ENCODE measurements at regions not wholly inside any gene's neighbourhood (a gene's known extent, or its start where the extent isn't known, plus 50 kb on each side); places are given as distances from the start of the nearest gene placed in this dataset.
"Not testable (repeated sequence)": the region's sequence is repeated elsewhere in the genome, so short reads cannot be mapped to it uniquely, and the experiment has no call there.

DNA sequence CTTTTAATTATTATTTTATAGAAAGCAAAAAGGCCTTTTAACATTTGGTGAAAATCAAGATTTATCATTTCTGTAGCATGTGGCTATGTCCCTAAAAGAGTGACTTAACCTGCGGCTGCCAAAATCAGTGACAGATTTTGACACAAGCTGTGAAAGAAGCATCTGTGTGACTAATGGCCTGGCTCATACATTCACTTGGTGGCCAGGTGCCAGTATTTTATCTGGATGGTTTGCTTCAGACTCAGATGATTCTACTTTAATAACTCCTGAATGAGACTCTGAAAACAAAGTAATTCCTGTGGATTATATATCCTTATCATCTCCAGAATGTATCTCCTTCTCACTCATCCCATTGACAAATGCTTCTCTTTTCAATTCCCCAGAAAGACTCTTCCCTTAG lies 103.0 kb downstream of the FSCB start:
- in situ Hi-C loops (cut with HindIII; ENCODE audit: low pct_ligation_motif_present, low sequenced_read_pairs) = no loop called here
- no peak overlapping the region for H3K27ac ChIP-seq
- TF ChIP-seq, protein P1, sequence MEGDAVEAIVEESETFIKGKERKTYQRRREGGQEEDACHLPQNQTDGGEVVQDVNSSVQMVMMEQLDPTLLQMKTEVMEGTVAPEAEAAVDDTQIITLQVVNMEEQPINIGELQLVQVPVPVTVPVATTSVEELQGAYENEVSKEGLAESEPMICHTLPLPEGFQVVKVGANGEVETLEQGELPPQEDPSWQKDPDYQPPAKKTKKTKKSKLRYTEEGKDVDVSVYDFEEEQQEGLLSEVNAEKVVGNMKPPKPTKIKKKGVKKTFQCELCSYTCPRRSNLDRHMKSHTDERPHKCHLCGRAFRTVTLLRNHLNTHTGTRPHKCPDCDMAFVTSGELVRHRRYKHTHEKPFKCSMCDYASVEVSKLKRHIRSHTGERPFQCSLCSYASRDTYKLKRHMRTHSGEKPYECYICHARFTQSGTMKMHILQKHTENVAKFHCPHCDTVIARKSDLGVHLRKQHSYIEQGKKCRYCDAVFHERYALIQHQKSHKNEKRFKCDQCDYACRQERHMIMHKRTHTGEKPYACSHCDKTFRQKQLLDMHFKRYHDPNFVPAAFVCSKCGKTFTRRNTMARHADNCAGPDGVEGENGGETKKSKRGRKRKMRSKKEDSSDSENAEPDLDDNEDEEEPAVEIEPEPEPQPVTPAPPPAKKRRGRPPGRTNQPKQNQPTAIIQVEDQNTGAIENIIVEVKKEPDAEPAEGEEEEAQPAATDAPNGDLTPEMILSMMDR (IDR thresholded peaks at IDR 0.05; ENCODE audit: low read depth, low read length, missing control alignments) = no peak
- H3K4me3 ChIP-seq (ENCODE audit: low read depth, low read length) = no peak overlapping the region
- H3K27me3 ChIP-seq (replicated peaks) = no peaks in the 10 kb centered on the region
- no peaks in the 10 kb centered on the region for H3K36me3 ChIP-seq (replicated peaks)
- no peak for DNase-seq

DNA sequence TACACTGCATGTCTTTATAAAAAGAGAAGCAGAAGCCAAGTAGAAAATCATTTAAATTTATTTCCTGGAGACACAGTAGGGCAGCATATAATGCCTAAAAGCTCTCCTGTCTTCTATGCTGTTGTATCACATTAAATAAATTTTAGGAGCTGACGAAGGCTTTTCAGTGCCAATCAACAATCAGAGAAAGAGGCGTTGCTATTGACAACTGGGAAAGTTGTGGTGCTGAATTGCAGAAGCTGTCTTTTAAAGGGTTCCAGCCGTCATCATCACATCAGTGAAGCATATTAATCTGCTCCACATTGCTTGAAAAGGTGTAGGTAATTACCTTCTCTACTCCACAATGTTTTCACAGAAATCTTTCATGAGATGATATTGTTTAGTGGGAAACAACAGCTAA lies 103.9 kb downstream of the FSCB start:
- Histone ChIP-seq H3K27ac (no peak overlapping the region), H3K36me3 (replicated peaks) (no peaks in the 10 kb centered on the region), H3K27me3 (replicated peaks) (no peaks in the 10 kb centered on the region), H3K4me3 (ENCODE audit: low read depth, low read length) (no peak overlapping the region)
- TF ChIP-seq, protein P1 (IDR thresholded peaks at IDR 0.05; ENCODE audit: low read depth, low read length, missing control alignments) = no peak
- in situ Hi-C loops (cut with HindIII; ENCODE audit: low pct_ligation_motif_present, low sequenced_read_pairs) = no loop called here
- DNase-seq = no peak

DNA sequence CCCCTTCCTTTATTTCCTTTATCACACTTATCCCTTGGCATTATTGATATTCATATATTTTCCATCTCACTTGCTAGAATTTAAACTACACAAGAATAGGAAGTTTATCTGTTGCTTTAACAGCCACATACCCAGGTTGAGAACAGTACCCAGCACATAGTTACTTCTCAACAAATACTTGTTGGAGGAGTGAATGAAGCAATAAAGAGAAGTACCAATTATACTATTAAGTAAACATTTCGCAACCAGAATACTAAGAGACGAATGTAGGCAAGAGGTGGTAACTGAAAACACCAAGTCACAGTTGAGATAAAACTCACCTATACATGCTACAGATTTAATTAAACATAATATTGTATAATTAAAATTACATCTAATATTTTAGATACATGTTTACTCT lies 110.9 kb downstream of the FSCB start:
- TF ChIP-seq, protein P1 (IDR thresholded peaks at IDR 0.05; ENCODE audit: low read depth, low read length, missing control alignments) = no peak
- no peak overlapping the region for H3K27ac ChIP-seq
- no peak overlapping the region for H3K4me3 ChIP-seq (ENCODE audit: low read depth, low read length)
- DNase-seq = no peak
- in situ Hi-C loops (cut with HindIII; ENCODE audit: low pct_ligation_motif_present, low sequenced_read_pairs) = no loop called here
- H3K27me3 ChIP-seq (replicated peaks) = no peaks in the 10 kb centered on the region
- no peaks in the 10 kb centered on the region for H3K36me3 ChIP-seq (replicated peaks)

DNA sequence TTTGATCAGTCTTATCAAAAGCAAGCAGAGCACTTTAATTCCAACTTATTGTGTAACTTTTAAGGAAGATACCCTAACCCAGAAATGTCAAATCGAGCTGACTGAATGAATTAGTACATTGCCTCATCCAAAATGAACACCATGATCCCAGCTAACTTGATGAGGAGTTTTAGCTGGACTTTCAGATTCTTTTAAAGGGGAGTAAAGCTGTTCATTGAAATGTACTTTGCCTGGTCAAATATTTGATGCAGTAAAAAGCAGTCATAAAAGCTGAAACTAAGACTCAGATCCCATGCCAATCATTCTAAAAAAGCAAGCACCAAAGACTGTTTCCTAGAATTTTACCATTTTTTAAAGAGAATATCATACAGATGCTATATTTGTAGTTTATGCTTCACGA lies 114.1 kb downstream of the FSCB start:
- H3K4me3 ChIP-seq (ENCODE audit: low read depth, low read length) = no peak overlapping the region
- no peaks in the 10 kb centered on the region for H3K27me3 ChIP-seq (replicated peaks)
- no peaks in the 10 kb centered on the region for H3K36me3 ChIP-seq (replicated peaks)
- in situ Hi-C loops (cut with HindIII; ENCODE audit: low pct_ligation_motif_present, low sequenced_read_pairs) = no loop called here
- no peak overlapping the region for H3K27ac ChIP-seq
- no peak for DNase-seq
- TF ChIP-seq, protein P1 (IDR thresholded peaks at IDR 0.05; ENCODE audit: low read depth, low read length, missing control alignments) = no peak

DNA sequence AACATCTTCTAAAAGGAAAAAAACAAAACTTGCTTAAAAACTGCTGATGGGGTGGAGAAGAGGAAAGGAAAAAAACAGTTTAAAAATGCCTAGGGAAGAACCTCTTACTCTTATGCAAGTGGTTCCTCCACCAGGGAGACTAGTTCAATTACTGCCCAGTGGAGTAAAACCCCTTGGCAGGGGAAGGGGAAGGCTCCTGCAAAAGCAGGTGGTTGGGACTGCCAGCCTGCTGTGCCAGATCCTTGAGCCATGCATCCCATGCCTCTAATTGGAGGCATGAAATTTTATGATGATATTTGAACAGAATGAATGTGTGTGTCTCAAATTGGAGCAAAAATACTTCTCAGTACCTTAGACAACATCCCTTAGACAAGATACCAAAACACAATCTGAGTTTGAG lies 118.8 kb downstream of the FSCB start:
- in situ Hi-C loops (cut with HindIII; ENCODE audit: low pct_ligation_motif_present, low sequenced_read_pairs) = no loop called here
- DNase-seq = no peak
- Histone ChIP-seq H3K36me3 (replicated peaks) (no peaks in the 10 kb centered on the region), H3K27me3 (replicated peaks) (no peaks in the 10 kb centered on the region), H3K4me3 (ENCODE audit: low read depth, low read length) (no peak overlapping the region), H3K27ac (no peak overlapping the region)
- TF ChIP-seq, protein P1 (IDR thresholded peaks at IDR 0.05; ENCODE audit: low read depth, low read length, missing control alignments) = no peak

DNA sequence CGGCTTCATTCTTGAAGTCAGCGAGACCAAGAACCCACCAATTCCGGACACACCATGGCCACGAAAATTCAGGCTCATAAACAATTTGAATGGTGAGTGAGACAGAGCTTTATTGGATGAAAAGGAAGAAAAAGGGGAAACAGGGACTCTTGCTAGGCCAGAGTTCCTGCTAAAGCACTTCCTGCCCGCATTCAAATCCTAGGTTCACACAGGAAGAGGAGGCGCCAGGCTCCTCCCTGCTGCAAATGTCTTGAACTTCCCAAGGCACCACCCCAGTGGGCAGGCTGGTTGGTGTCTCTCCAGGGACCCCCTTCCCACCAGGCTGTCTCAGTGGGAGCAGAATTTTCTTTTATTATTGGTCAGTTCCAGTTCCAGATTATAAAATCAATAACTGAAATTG lies 121.2 kb downstream of the FSCB start:
- TF ChIP-seq, protein P1 (IDR thresholded peaks at IDR 0.05; ENCODE audit: low read depth, low read length, missing control alignments) = no peak
- DNase-seq = no peak
- H3K36me3 ChIP-seq (replicated peaks) = no peaks in the 10 kb centered on the region
- no peak overlapping the region for H3K27ac ChIP-seq
- H3K4me3 ChIP-seq (ENCODE audit: low read depth, low read length) = no peak overlapping the region
- in situ Hi-C loops (cut with HindIII; ENCODE audit: low pct_ligation_motif_present, low sequenced_read_pairs) = no loop called here
- H3K27me3 ChIP-seq (replicated peaks) = no peaks in the 10 kb centered on the region

DNA sequence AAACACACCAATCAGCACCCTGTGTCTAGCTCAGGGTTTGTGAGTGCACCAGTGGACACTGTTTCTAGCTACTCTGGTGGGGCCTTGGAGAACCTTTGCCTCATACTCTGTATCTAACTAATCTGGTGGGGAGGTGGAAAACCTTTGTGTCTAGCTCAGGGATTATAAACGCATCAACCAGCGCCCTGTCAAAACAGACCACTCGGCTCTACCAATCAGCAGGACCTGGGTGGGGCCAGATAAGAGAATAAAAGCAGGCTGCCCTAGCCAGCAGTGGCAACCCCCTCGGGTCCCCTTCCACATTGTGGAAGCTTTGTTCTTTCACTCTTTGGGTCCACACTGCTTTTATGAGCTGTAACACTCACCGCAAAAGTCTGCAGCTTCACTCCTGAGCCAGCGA lies 121.8 kb downstream of the FSCB start:
- H3K36me3 ChIP-seq (replicated peaks); H3K27me3 ChIP-seq (replicated peaks); H3K27ac ChIP-seq; in situ Hi-C loops (cut with HindIII; ENCODE audit: low pct_ligation_motif_present, low sequenced_read_pairs); H3K4me3 ChIP-seq (ENCODE audit: low read depth, low read length); DNase-seq: not testable (repeated sequence)

DNA sequence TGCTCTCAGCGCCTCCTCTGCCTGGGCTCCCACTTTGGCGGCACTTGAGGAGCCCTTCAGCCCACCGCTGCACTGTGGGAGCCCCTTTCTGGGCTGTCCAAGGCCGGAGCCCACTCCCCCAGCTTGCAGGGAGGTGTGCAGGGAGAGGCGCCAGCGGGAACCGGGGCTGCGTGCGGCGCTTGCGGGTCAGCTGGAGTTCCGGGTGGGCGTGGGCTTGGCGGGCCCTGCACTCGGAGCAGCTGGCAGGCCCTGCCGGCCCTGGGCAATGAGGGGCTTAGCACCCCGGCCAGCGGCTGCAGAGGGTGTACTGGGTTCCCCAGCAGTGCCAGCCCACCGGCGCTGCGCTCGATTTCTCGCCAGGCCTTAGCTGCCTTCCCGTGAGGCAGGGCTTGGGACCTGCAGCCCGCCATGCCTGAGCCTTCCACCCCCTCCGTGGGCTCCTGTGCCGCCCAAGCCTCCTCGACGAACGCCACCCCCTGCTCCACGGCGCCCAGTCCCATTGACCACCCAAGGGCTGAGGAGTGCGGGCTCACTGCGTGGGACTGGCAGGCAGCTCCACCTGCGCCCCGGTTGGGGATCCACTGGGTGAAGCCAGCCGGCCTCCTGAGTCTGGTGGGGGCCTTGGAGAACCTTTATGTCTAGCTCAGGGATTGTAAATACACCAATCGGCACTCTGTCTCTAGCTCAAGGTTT lies 122.3 kb downstream of the FSCB start:
- DNase-seq; in situ Hi-C loops (cut with HindIII; ENCODE audit: low pct_ligation_motif_present, low sequenced_read_pairs); H3K36me3 ChIP-seq (replicated peaks); H3K27ac ChIP-seq; H3K27me3 ChIP-seq (replicated peaks); H3K4me3 ChIP-seq (ENCODE audit: low read depth, low read length): not testable (repeated sequence)
